Karpas-422 (cell line): ENCODE measurements at regions not wholly inside any gene's neighbourhood (a gene's known extent, or its start where the extent isn't known, plus 50 kb on each side); places are given as distances from the start of the nearest gene placed in this dataset.

ENCODE experiments used
- DNase-seq: peaks from one replicate; pipeline ENCODE4 v3.0.0-alpha.2; 2015
- H2AFZ ChIP-seq: fragments of 200-600 bp; sonication (generic); 2 replicates; pipeline ENCODE4 v1.6.1; 2014; ENCODE audit warnings: antibody characterized with exemption, low read length, mixed read lengths
- H3K27ac ChIP-seq: fragments of 200-600 bp; sonication (generic); 2 replicates; pipeline ENCODE4 v1.5.1; 2014; ENCODE audit warnings: mild to moderate bottlenecking, low read length, moderate library complexity
- H3K27me3 ChIP-seq: fragments of 200-600 bp; sonication (generic); 2 replicates; pipeline ENCODE4 v1.6.1; 2014; ENCODE audit warnings: low read length, mixed read lengths
- H3K36me3 ChIP-seq: fragments of 200-600 bp; sonication (generic); 2 replicates; pipeline ENCODE4 v1.6.1; 2014; ENCODE audit warnings: low read length, mixed read lengths; ENCODE audit not compliant: insufficient read depth
- H3K4me1 ChIP-seq: fragments of 200-600 bp; sonication (generic); 2 replicates; pipeline ENCODE4 v1.6.1; 2014; ENCODE audit warnings: mild to moderate bottlenecking, low read length, mixed read lengths
- H3K4me2 ChIP-seq: fragments of 200-600 bp; sonication (generic); 2 replicates; pipeline ENCODE4 v1.6.1; 2014; ENCODE audit warnings: low read length, low read depth, mild to moderate bottlenecking; ENCODE audit not compliant: poor library complexity, severe bottlenecking
- H3K4me3 ChIP-seq: fragments of 200-600 bp; sonication (generic); 2 replicates; pipeline ENCODE4 v1.5.1; 2014; ENCODE audit warnings: mild to moderate bottlenecking, antibody characterized with exemption, low read length, mixed read lengths
- H3K79me2 ChIP-seq: fragments of 200-600 bp; sonication (generic); 2 replicates; pipeline ENCODE4 v1.6.1; 2014; ENCODE audit warnings: mild to moderate bottlenecking, low read length, mixed read lengths
- H3K9ac ChIP-seq: fragments of 200-600 bp; sonication (generic); 2 replicates; pipeline ENCODE4 v1.6.0; 2014; ENCODE audit warnings: low read length
- H3K9me2 ChIP-seq: fragments of 200-600 bp; sonication (generic), shearing (Covaris generic); replicated peaks from 2 replicates; pipeline ENCODE4 v1.6.0; 2014; ENCODE audit warnings: mild to moderate bottlenecking, low read length, moderate library complexity; ENCODE audit not compliant: insufficient read depth
- H3K9me3 ChIP-seq: fragments of 300-700, 200-600 bp; sonication (generic); 2 replicates; pipeline ENCODE4 v1.6.1; 2014; ENCODE audit warnings: low read length, mixed read lengths
- H4K20me1 ChIP-seq: fragments of 200-600 bp; sonication (generic); 2 replicates; pipeline ENCODE4 v1.6.1; 2014; ENCODE audit warnings: mild to moderate bottlenecking, antibody characterized with exemption, low read length, low read depth; ENCODE audit not compliant: insufficient read depth

DNA sequence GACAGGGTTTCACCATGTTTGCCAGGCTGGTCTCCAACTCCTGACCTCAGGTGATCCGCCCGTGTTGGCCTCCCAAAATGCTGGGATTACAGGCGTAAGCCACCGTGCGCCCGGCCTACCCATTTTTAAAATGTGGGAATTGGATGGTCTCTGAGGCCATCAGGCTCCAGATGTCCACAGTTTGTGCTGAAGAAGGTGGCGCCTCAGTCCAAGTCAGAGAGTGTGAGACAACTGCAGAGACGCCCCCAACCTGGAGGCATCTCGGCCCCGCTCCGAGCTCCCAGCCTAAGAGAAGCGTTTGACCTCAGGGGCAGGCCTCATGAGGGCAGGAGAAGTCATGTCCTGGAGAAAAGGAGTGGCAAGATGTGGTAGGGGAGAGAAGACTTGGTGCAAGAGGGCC, 146.5 kb downstream of the MRM1 start:
- Histone ChIP-seq H3K79me2 (no peaks in the 10 kb centered on the region), H2AFZ (no peak overlapping the region), H3K9ac (no peak overlapping the region), H3K27ac (no peak overlapping the region), H3K4me1 (no peaks in the 10 kb centered on the region), H3K27me3 (no peaks in the 10 kb centered on the region), H4K20me1 (no peaks in the 10 kb centered on the region), H3K9me2 (no peaks in the 10 kb centered on the region), H3K9me3 (no peaks in the 10 kb centered on the region), H3K4me3 (no peak overlapping the region), H3K36me3 (no peaks in the 10 kb centered on the region), H3K4me2 (no peak overlapping the region)
- DNase-seq = no peak

DNA sequence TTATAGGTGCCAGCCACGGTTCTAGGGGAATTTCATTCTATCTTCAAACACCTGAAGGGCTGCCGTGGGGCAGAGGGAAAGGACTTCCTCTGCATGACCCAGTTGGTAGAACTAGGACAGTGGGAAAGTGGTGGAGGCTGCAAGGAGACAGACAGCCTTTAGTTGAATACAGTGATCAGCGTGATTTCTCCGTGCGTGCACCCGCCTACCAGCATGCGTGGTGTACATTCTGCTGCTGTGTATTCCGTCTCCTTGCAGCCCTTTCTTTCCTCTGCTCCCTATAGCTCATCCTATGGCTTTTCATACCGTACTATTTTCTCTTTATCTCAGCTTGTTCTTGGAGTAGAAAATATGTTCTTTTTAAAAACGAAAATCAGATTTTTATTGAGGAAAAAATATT, 146.9 kb downstream of the MRM1 start:
- no peak overlapping the region for H3K4me3 ChIP-seq
- H3K4me1 ChIP-seq = no peaks in the 10 kb centered on the region
- no peaks in the 10 kb centered on the region for H4K20me1 ChIP-seq
- no peaks in the 10 kb centered on the region for H3K9me2 ChIP-seq
- no peaks in the 10 kb centered on the region for H3K27me3 ChIP-seq
- no peak overlapping the region for H3K9ac ChIP-seq
- no peaks in the 10 kb centered on the region for H3K36me3 ChIP-seq
- DNase-seq = no peak
- no peaks in the 10 kb centered on the region for H3K9me3 ChIP-seq
- no peak overlapping the region for H3K27ac ChIP-seq
- H3K4me2 ChIP-seq = no peak overlapping the region
- no peak overlapping the region for H2AFZ ChIP-seq
- H3K79me2 ChIP-seq = no peaks in the 10 kb centered on the region

DNA sequence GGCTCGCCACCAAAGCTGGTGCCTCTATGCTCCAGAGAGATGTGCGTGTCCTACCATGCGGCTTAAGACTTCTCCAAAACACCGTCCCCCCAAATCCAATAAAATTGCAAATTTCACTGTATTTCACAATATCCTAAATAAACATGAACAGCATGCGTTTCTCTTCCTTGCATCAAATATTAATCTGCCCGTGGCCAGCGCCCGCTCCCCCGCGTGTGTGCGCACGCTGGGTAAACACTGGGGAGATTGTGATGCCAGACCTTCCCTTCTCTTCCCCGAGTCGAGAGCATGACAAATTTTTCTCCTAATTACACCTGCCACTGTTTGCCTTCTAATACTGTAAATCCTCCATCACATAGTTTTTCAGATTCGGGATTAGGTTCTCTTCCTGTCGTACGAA, 148.1 kb downstream of the MRM1 start:
- Histone ChIP-seq H3K4me1 (no peaks in the 10 kb centered on the region), H3K9me3 (no peaks in the 10 kb centered on the region), H3K9me2 (no peaks in the 10 kb centered on the region), H3K27me3 (no peaks in the 10 kb centered on the region), H4K20me1 (no peaks in the 10 kb centered on the region), H3K36me3 (no peaks in the 10 kb centered on the region), H3K27ac (no peak overlapping the region), H2AFZ (no peak overlapping the region), H3K9ac (no peak overlapping the region), H3K79me2 (no peaks in the 10 kb centered on the region), H3K4me2 (no peak overlapping the region), H3K4me3 (no peak overlapping the region)
- no peak for DNase-seq

DNA sequence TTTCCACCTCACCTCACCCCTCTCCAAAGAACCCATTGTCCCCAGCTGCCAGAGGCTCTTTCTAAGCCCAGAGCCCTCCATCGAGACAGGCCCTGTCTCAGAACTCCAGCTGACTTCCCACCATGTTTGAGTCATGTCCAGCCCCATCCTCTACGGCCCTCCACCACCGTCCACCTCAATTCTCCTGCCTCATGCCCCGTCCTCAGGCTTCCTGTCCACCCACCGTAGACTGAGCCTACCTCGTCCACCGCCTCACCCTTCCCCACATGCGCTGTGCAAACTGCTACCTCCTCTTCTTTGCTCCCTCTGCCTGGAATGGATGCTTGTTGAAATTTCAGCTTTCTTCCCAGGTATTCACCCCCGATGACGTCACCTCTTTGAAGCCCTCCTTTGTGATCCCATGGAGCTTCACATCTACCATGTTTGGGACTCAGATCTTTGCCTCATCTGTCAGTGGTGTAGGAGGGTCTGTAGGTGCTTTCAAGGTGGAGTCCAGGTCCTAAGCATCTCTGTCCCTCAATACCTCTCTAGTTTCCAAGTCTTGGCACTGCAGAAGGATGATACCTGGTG, 149.0 kb downstream of the MRM1 start:
- DNase-seq = no peak
- H3K4me2 ChIP-seq = no peak overlapping the region
- no peaks in the 10 kb centered on the region for H3K4me1 ChIP-seq

DNA sequence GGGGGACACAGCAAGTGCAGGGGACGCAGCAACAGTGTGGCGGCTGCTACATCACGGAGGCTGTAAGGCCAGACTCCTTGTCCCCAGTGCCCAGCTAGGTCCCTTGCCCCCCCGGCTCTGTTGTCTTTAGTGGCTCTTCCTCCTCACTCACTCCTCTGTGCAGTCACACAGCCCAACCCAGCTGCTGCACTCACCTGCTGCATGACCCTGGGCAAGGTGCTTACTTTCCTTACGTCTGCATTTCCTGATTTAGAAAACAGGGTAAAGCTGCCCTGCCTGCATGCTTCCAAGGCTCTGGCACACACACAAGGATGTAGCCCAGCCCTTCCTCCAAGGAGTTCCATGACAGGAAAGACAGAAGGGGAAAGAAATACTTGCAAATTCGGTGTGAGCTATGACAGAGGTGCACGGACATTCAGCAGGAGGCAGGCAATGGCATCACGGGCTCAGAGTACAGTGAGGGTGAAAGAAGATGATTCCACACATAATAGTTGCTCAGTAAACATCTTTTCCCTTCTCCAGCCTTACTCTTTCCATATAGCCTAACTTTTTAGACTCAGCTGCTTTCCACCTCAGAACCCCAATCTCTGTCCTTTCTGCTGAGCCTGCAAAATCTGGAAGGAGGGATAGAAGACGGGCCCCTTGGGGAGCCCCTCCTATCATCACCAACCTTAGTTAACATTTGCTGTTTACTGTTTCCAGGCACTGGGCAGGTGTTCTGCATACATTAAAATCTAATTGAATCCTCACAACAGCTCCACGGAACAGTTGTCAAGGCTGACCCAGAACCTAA, 150.9 kb downstream of the MRM1 start:
- Histone ChIP-seq H3K4me1 (no peaks in the 10 kb centered on the region), H3K9me2 (no peaks in the 10 kb centered on the region), H3K36me3 (no peaks in the 10 kb centered on the region), H3K9ac (no peak overlapping the region), H3K79me2 (no peaks in the 10 kb centered on the region), H3K4me2 (no peak overlapping the region), H2AFZ (no peak overlapping the region), H3K4me3 (no peak overlapping the region), H3K9me3 (no peaks in the 10 kb centered on the region), H4K20me1 (no peaks in the 10 kb centered on the region), H3K27ac (no peak overlapping the region), H3K27me3 (no peaks in the 10 kb centered on the region)
- no peak for DNase-seq

More for the DNA sequence above, 149.0 kb downstream of the MRM1 start:
- Histone ChIP-seq H3K27me3 (no peaks in the 10 kb centered on the region), H4K20me1 (no peaks in the 10 kb centered on the region), H3K36me3 (no peaks in the 10 kb centered on the region), H3K9me2 (no peaks in the 10 kb centered on the region), H3K9me3 (no peaks in the 10 kb centered on the region), H3K79me2 (no peaks in the 10 kb centered on the region), H3K27ac (no peak overlapping the region), H3K4me3 (no peak overlapping the region), H3K9ac (no peak overlapping the region), H2AFZ (no peak overlapping the region)

DNA sequence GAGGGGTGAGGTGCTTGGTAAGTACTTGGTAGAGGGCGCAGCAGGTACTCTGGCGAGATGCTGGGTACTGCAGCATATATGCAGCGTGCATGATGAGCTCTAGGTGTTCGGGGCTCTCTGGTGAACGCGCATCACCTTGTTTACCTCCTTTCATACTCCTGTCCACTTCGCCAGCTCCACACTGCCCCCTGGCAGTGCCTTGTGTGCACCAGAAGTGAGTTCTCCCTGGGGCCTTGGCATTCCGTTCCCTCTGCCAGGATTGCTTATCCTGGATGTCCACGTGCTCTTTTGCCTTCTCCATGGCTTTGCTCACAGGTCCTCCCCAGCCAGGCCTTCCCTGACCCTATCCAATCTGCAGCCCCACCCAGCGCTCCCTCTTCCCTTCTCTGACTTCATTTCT, 154.2 kb downstream of the MRM1 start:
- no peak overlapping the region for H3K4me3 ChIP-seq
- peak; percentile 77 for DNase-seq

DNA sequence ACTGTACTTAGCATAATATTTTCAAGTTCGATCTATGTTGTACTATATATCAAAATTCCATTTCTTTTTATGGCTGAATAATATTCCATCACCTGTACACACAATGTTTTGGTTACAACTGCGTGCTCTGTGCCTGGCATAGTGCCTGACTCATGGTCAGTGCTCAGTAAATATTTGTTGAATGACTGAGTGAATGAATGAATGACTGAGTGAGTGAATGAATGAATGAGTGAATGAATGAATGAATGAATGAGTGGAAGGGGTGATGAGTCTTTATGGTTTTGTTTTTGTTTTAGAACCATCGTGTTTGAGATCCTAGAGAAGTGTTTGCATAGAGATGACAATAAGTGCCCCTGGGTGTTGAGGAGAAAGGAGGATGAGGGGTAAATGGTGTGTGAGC, 155.3 kb downstream of the MRM1 start:
- Histone ChIP-seq H3K9ac (no peak overlapping the region), H3K79me2 (no peaks in the 10 kb centered on the region), H2AFZ (no peak overlapping the region), H3K4me1 (no peaks in the 10 kb centered on the region), H3K4me3 (no peak overlapping the region), H3K9me3 (no peaks in the 10 kb centered on the region), H3K36me3 (no peaks in the 10 kb centered on the region), H4K20me1 (no peaks in the 10 kb centered on the region), H3K27me3 (no peaks in the 10 kb centered on the region), H3K4me2 (no peak overlapping the region), H3K9me2 (no peaks in the 10 kb centered on the region), H3K27ac (no peak overlapping the region)
- no peak for DNase-seq

More for the DNA sequence above, 154.2 kb downstream of the MRM1 start:
- no peak overlapping the region for H3K27ac ChIP-seq
- no peaks in the 10 kb centered on the region for H3K27me3 ChIP-seq
- no peaks in the 10 kb centered on the region for H3K4me1 ChIP-seq
- H4K20me1 ChIP-seq = no peaks in the 10 kb centered on the region
- no peaks in the 10 kb centered on the region for H3K36me3 ChIP-seq
- no peak overlapping the region for H3K9ac ChIP-seq
- no peaks in the 10 kb centered on the region for H3K9me2 ChIP-seq
- H2AFZ ChIP-seq = no peak overlapping the region
- no peaks in the 10 kb centered on the region for H3K9me3 ChIP-seq
- no peaks in the 10 kb centered on the region for H3K79me2 ChIP-seq
- H3K4me2 ChIP-seq = no peak overlapping the region

DNA sequence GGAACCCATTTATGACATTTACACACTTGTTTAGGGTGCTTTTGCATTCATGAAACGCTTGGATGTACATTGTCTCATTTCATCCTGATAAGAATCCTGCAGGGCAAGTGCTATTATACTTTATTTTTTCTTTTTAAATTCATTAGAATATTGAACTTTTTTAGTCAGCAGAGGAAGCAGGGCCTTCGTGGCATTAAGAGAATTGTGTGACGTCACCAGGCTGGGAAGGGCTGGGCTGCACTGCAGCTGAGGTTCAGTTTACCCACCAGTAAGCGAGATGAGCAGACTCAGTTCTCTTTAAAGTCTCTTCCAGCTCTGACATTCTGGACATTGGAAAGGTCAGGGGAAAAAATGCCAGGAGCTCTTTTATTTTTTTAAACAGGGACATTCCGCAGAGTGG, 159.0 kb downstream of the MRM1 start:
- H3K9me2 ChIP-seq = no peaks in the 10 kb centered on the region
- H3K36me3 ChIP-seq = no peaks in the 10 kb centered on the region
- no peak for DNase-seq
- H3K4me3 ChIP-seq = no peak overlapping the region
- no peaks in the 10 kb centered on the region for H3K27me3 ChIP-seq
- H4K20me1 ChIP-seq = no peaks in the 10 kb centered on the region
- H3K9ac ChIP-seq = no peak overlapping the region
- no peak overlapping the region for H3K4me2 ChIP-seq
- H2AFZ ChIP-seq = no peak overlapping the region
- no peaks in the 10 kb centered on the region for H3K9me3 ChIP-seq
- peaks cover 8% of the 10 kb centered on the region for H3K4me1 ChIP-seq
- H3K27ac ChIP-seq = no peak overlapping the region
- no peaks in the 10 kb centered on the region for H3K79me2 ChIP-seq
